Retinal pigment epithelial cell (primary cell): ENCODE measurements at regions not wholly inside any gene's neighbourhood (a gene's known extent, or its start where the extent isn't known, plus 50 kb on each side); places are given as distances from the start of the nearest gene placed in this dataset.
"Not testable (repeated sequence)": the region's sequence is repeated elsewhere in the genome, so short reads cannot be mapped to it uniquely, and the experiment has no call there.

ENCODE experiments used
- DNase-seq: peaks from one replicate; pipeline ENCODE4 v3.0.0-alpha.2; 2010; ENCODE audit warnings: low read depth
- H3K4me3 ChIP-seq: 2 replicates; pipeline ENCODE4 v1.5.1; 2011; ENCODE audit warnings: mild to moderate bottlenecking, low read length, control low read depth, moderate library complexity
- CTCF ChIP-seq: conservative IDR thresholded peaks from 2 replicates; pipeline ENCODE4 v1.5.1; 2011; ENCODE audit warnings: low read depth, low read length, control low read depth, inconsistent platforms

- DNase-seq, result no peak
- TF ChIP-seq CTCF, result no peak
- no peak overlapping the region for H3K4me3 ChIP-seq
Measured at GRCh38 chr2:226540204-226540994, 259.2 kb downstream of the IRS1 start.

DNA sequence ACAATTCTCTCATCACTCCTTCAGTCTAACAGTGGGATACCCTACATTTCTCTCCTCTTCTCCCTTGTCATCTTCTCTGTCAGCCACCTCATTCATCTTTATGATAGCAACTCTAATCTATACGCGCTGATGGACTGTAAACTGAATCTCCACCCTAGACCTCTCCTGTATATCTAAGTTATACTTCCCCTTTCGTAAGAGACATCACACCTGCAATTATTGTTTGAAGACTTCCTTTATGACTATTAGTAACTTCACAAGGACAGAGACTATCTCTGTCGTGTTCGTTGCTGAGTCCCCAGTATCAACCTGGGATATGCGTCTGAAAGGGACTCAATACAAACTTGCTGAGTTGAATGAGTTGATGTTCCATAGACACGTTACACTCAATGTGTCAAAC, 263.2 kb downstream of the IRS1 start:
- no peak overlapping the region for H3K4me3 ChIP-seq
- TF ChIP-seq CTCF, result no peak
- no peak for DNase-seq

DNA sequence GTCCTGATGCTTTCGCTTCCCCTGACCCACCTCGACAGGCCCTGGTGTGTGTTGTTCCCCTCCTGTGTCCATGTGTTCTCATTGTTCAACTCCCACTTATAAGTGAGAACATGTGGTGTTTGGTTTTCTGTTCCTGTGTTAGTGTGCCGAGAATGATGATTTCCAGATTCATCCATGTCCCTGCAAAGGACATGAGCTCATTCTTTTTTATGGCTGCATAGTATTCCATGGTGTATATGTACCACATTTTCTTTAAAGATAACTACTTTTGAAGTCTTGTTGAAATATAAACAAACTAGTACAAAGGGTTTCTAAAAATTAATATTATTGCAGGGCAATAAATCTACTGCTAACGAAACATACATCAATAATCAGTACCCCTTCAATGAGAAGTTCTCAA, 266.6 kb downstream of the IRS1 start:
- not testable (repeated sequence) for H3K4me3 ChIP-seq, DNase-seq

DNA sequence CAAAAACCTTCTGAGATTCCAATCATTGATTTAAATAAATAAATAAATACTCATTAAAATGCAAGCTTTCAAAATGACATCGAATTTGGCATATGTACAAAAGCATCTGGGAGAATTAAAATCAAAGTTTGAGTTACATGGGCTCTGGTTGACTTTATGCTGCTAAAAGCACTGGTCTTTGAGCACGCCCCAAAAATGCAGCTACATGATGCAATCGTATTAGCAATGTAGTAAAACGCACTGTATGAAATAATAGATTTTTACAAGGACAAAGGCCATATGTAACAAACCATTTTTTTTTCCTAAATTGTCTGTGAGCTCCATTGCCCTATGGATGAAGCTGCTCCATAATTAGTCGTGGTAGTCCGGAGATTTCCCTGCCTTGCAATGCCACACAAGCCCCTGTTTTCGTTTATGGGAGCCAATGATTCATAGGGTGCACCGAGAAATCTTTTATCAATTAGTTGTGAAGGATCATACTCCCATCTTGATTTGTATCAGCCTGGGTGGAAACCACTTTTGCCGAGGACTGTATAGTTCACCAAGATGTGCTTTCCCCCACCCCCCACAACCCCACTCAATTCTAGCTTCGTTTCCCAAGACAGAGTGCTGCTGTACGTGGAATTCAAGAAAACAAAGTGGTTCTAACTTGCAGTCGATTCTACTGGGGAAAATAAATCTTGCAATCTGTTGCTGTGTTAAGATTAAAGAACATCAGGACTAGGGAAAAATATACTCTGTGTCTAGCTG, 268.4 kb downstream of the IRS1 start:
- no peak for DNase-seq
- TF ChIP-seq CTCF, result no peak
- H3K4me3 ChIP-seq, result no peak overlapping the region

DNA sequence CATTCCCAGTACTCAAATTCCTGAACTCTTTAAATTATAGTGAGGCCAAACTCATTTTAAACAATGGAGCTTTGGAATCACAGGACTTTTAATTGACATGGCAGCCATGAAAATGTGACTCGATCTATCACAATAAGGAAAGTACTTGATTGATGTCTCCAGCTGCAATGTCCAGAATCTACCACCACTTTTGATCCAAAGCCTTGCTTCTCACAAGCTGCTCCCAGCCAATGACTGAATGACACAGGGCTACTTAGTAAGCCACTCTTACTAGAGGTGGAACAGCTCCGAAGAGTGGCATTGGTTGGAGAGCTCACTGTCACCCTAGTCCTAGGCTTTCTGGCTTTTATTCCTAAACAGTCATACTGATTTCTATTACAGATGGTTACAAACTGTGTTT, 270.1 kb downstream of the IRS1 start:
- no peak overlapping the region for H3K4me3 ChIP-seq
- no peak for TF ChIP-seq CTCF
- no peak for DNase-seq

DNA sequence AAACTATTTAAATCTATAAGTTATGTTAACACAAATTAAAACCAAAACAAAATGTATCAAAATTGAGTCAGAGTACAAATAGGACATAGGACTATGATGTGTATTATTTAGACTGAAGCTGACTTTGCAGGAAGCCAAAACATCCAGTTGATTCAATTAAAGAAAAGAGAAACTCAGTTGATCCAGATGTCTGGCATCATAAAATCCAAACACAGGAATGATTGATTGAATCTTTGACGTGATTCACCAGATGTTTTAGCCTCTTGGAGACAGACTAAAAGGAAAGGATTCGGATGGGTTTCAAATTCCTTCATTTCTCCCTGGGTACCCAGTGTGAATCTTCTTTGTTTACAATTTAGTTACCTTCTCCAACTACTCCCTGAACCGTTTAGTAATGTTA, 272.9 kb downstream of the IRS1 start:
- TF ChIP-seq CTCF, result no peak
- DNase-seq, result no peak
- H3K4me3 ChIP-seq, result no peak overlapping the region

DNA sequence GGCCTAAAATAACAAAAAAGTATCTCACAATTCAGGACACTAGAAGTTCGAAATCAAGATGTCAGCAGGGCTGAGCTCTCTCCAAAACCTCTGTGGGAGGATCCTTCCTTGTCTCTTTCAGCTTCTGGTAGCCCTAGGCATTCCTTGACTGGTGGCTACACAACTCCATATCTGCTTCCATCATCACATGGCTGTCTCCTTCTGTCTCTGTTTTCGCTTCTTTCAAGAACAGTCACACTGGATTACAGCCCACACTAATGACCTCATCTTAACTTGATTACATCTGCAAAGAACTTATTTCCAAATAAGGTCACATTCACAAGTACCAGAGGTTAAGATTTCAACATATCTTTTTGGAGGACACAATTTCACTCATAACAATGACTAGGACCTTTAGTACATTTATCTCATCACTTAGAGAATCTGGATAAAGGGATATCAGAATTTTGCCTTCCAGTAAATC, 275.2 kb downstream of the IRS1 start:
- TF ChIP-seq CTCF, result no peak
- no peak overlapping the region for H3K4me3 ChIP-seq
- no peak for DNase-seq
